CD4-positive, alpha-beta T cell treated with Interleukin-4 for 4 hours (primary cell): ENCODE measurements at regions not wholly inside any gene's neighbourhood (a gene's known extent, or its start where the extent isn't known, plus 50 kb on each side); places are given as distances from the start of the nearest gene placed in this dataset.

Experiments
- DNase-seq: peaks from one replicate; pipeline ENCODE4 v3.0.0-alpha.2; 2020

- no peak for DNase-seq
Measured at GRCh38 chr11:70661761-70662501, 263.6 kb downstream of the CTTN start.

GRCh38 chr11:70662691-70663098 is 264.4 kb downstream of the CTTN start:
- DNase-seq, result no peak

- no peak for DNase-seq
Measured at GRCh38 chr11:70663815-70664214, 265.5 kb downstream of the CTTN start.

- DNase-seq, result no peak
Measured at GRCh38 chr11:70666311-70666710, 268.0 kb downstream of the CTTN start.

- no peak for DNase-seq
Measured at GRCh38 chr11:70667767-70668166, 269.4 kb downstream of the CTTN start.

- DNase-seq, result no peak
Measured at GRCh38 chr11:70668204-70669202, 270.2 kb downstream of the CTTN start.

- DNase-seq, result no peak
Measured at GRCh38 chr11:70669281-70669680, 271.0 kb downstream of the CTTN start.

- DNase-seq, result no peak
Measured at GRCh38 chr11:70669871-70670675, 271.7 kb downstream of the CTTN start.

GRCh38 chr11:70670676-70671034 is 272.3 kb downstream of the CTTN start:
- no peak for DNase-seq

- DNase-seq, result no peak
Measured at GRCh38 chr11:70671083-70671482, 272.8 kb downstream of the CTTN start.

- no peak for DNase-seq
Measured at GRCh38 chr11:70671611-70672010, 273.3 kb downstream of the CTTN start.

GRCh38 chr11:70672991-70673653 is 274.8 kb downstream of the CTTN start:
- DNase-seq, result no peak

GRCh38 chr11:70674605-70675004 is 276.3 kb downstream of the CTTN start:
- DNase-seq, result no peak

GRCh38 chr11:70675697-70676374 is 277.5 kb downstream of the CTTN start:
- DNase-seq, result no peak

GRCh38 chr11:70677232-70677916 is 279.0 kb downstream of the CTTN start:
- no peak for DNase-seq

GRCh38 chr11:70678931-70679900 is 280.9 kb downstream of the CTTN start:
- DNase-seq, result no peak

- no peak for DNase-seq
Measured at GRCh38 chr11:70680781-70681281, 282.5 kb downstream of the CTTN start.

GRCh38 chr11:70682056-70682455 is 283.7 kb downstream of the CTTN start:
- DNase-seq, result no peak

GRCh38 chr11:70682760-70683159 is 284.4 kb downstream of the CTTN start:
- no peak for DNase-seq

- DNase-seq, result no peak
Measured at GRCh38 chr11:70687716-70688115, 289.4 kb downstream of the CTTN start.
